ENCODE measurements at regions not wholly inside any gene's neighbourhood (a gene's known extent, or its start where the extent isn't known, plus 50 kb on each side); places are given as distances from the start of the nearest gene placed in this dataset.
"Not testable (repeated sequence)": the region's sequence is repeated elsewhere in the genome, so short reads cannot be mapped to it uniquely, and the experiment has no call there.

- DNase-seq (ENCODE audit: low read depth in 4 of 4, low spot score in 2 of 4) = not testable (repeated sequence)
Observed at GRCh38 chr7:150169943-150170490, 153.1 kb upstream of the LRRC61 start.

- not testable (repeated sequence) for DNase-seq (ENCODE audit: low read depth in 4 of 4, low spot score in 2 of 4)
Observed at GRCh38 chr7:150183602-150184001, 139.6 kb upstream of the LRRC61 start.

GRCh38 chr7:150189963-150190362 lies 133.2 kb upstream of the LRRC61 start:
- not testable (repeated sequence) for DNase-seq (ENCODE audit: low read depth in 4 of 4, low spot score in 2 of 4)

GRCh38 chr7:150192541-150192940 lies 130.6 kb upstream of the LRRC61 start:
- DNase-seq (ENCODE audit: low read depth in 4 of 4, low spot score in 2 of 4) = not testable (repeated sequence)

- DNase-seq (ENCODE audit: low read depth in 4 of 4, low spot score in 2 of 4) = not testable (repeated sequence)
Observed at GRCh38 chr7:150193866-150194265, 129.3 kb upstream of the LRRC61 start.
